Lower leg skin (tissue), 3 donors: ENCODE measurements at regions not wholly inside any gene's neighbourhood (a gene's known extent, or its start where the extent isn't known, plus 50 kb on each side); places are given as distances from the start of the nearest gene placed in this dataset.

ENCODE experiments used
- POLR2A ChIP-seq, 2 donors: fragments of 450-650 bp; IDR thresholded peaks; one replicate each; pipeline ENCODE4 v1.6.1; 2016 to 2017; ENCODE audit warnings: antibody characterized with exemption in 2 of 2, mild to moderate bottlenecking in 1 of 2, moderate library complexity in 1 of 2
- TF ChIP-seq, protein P1 (sequence below), 3 donors: fragments of 450-650 bp; IDR thresholded peaks; one replicate each; pipeline ENCODE4 v1.5.1; 2016; ENCODE audit warnings: antibody characterized with exemption in 3 of 3, mild to moderate bottlenecking in 3 of 3, moderate library complexity in 2 of 3

DNA sequence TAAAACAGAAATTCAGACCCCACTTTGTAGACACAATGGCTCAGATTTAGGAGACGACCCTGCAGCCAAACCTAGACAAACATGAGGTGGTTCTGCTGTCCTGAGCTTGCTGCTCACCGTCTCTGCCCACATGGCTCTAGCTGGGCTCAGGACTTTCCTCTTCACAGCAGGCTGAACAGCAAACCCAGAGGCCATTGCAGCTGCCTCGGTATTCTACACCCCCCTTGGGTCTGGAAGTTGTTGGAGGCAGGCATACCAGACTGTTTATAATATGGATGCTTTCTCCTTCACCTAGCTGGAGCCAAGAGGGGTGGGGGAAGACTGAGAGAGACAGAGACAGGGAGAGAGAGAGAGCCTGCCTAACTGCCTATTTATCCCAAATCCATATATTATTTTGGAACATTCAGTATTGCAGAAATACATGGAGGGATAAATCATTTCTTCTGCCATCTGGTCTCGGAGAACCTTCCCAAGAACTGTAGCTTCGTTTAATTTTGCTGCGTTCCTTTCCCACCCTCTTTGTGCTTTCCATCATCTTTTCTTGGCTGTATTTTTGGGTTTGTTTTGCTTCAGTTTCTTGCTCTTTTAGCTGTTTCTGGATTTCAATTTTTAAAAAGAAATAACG is 628.2 kb upstream of the RBFOX1 start:
- TF ChIP-seq, protein P1, sequence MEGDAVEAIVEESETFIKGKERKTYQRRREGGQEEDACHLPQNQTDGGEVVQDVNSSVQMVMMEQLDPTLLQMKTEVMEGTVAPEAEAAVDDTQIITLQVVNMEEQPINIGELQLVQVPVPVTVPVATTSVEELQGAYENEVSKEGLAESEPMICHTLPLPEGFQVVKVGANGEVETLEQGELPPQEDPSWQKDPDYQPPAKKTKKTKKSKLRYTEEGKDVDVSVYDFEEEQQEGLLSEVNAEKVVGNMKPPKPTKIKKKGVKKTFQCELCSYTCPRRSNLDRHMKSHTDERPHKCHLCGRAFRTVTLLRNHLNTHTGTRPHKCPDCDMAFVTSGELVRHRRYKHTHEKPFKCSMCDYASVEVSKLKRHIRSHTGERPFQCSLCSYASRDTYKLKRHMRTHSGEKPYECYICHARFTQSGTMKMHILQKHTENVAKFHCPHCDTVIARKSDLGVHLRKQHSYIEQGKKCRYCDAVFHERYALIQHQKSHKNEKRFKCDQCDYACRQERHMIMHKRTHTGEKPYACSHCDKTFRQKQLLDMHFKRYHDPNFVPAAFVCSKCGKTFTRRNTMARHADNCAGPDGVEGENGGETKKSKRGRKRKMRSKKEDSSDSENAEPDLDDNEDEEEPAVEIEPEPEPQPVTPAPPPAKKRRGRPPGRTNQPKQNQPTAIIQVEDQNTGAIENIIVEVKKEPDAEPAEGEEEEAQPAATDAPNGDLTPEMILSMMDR (IDR thresholded peaks at IDR 0.05), result no peak
- no peak for TF ChIP-seq POLR2A (IDR thresholded peaks at IDR 0.05)
